ENCODE measurements at regions not wholly inside any gene's neighbourhood (a gene's known extent, or its start where the extent isn't known, plus 50 kb on each side); places are given as distances from the start of the nearest gene placed in this dataset.

DNA sequence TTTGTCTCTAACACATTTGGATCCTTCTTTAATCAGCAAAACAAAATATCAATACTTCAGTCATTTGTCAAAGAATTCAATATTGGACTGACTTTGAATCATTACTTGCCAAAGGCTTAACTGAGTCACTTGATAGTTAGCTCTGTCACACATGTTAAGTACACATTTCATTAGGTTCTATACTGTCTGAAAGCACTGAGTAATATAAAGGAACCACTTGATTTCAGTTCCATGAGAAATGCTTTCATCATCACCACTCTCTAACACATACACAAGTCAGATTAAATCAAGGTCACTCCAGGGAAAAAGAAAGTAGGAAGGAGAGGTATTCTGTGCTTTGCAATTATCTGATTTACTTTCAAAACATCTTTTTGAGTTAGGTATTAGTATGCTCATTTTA is 1233.1 kb downstream of the C4orf33 start (continued):
- TF ChIP-seq ZNF704 (tag by site-specific recombination; IDR thresholded peaks at IDR 0.05) (no peak), ZNF654 (tag by site-specific recombination; IDR thresholded peaks at IDR 0.05; ENCODE audit: low read depth) (no peak)

- Histone ChIP-seq H3K4me3 (ENCODE audit: low read depth, low read length) (no peak overlapping the region), H3K4me1 (ENCODE audit: control insufficient read depth, insufficient read depth, low read length) (no peaks in the 10 kb centered on the region), H3K9me3 (ENCODE audit: control insufficient read depth, insufficient read depth, low read depth, low read length) (no peaks in the 10 kb centered on the region), H3K36me3 (ENCODE audit: control insufficient read depth in 2 of 2, insufficient read depth in 1 of 2, low read length in 2 of 2) (no peaks in the 10 kb centered on the region), H3K27ac (ENCODE audit: extremely low read depth, low read depth, low read length) (no peak overlapping the region)
- TF ChIP-seq ZNF777 (tag by site-specific recombination; IDR thresholded peaks at IDR 0.05; ENCODE audit: borderline replicate concordance) (no peak), ZNF501 (tag by site-specific recombination; IDR thresholded peaks at IDR 0.05) (no peak), MYNN (tag by site-specific recombination; IDR thresholded peaks at IDR 0.05; ENCODE audit: borderline replicate concordance) (no peak), ZNF280C (tag by site-specific recombination; IDR thresholded peaks at IDR 0.05) (no peak), ZNF530 (tag by site-specific recombination; IDR thresholded peaks at IDR 0.05; ENCODE audit: low read depth) (no peak), ZNF433 (tag by site-specific recombination; IDR thresholded peaks at IDR 0.05; ENCODE audit: low read depth) (no peak), ZBTB21 (tag by site-specific recombination; IDR thresholded peaks at IDR 0.05) (no peak), ZNF24 (tag by site-specific recombination; IDR thresholded peaks at IDR 0.05) (no peak), OSR2 (tag by site-specific recombination; IDR thresholded peaks at IDR 0.05) (no peak), ZSCAN4 (tag by site-specific recombination; IDR thresholded peaks at IDR 0.05) (no peak), ZNF561 (tag by site-specific recombination; IDR thresholded peaks at IDR 0.05; ENCODE audit: borderline replicate concordance) (no peak), ZNF621 (tag by site-specific recombination; IDR thresholded peaks at IDR 0.05) (no peak), ZNF785 (tag by site-specific recombination; IDR thresholded peaks at IDR 0.05) (no peak), ZNF19 (tag by site-specific recombination; IDR thresholded peaks at IDR 0.05; ENCODE audit: low read depth) (no peak), ZSCAN16 (tag by site-specific recombination; IDR thresholded peaks at IDR 0.05) (no peak), ZNF16 (tag by site-specific recombination; IDR thresholded peaks at IDR 0.05; ENCODE audit: low read depth) (no peak), ZBTB1 (tag by site-specific recombination; IDR thresholded peaks at IDR 0.05) (no peak), ZNF133 (tag by site-specific recombination; IDR thresholded peaks at IDR 0.05) (no peak)
- TF ChIP-seq, protein P1, sequence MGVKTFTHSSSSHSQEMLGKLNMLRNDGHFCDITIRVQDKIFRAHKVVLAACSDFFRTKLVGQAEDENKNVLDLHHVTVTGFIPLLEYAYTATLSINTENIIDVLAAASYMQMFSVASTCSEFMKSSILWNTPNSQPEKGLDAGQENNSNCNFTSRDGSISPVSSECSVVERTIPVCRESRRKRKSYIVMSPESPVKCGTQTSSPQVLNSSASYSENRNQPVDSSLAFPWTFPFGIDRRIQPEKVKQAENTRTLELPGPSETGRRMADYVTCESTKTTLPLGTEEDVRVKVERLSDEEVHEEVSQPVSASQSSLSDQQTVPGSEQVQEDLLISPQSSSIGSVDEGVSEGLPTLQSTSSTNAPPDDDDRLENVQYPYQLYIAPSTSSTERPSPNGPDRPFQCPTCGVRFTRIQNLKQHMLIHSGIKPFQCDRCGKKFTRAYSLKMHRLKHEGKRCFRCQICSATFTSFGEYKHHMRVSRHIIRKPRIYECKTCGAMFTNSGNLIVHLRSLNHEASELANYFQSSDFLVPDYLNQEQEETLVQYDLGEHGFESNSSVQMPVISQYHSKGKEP (tag by site-specific recombination; IDR thresholded peaks at IDR 0.05), result no peak
- TF ChIP-seq, protein P2, sequence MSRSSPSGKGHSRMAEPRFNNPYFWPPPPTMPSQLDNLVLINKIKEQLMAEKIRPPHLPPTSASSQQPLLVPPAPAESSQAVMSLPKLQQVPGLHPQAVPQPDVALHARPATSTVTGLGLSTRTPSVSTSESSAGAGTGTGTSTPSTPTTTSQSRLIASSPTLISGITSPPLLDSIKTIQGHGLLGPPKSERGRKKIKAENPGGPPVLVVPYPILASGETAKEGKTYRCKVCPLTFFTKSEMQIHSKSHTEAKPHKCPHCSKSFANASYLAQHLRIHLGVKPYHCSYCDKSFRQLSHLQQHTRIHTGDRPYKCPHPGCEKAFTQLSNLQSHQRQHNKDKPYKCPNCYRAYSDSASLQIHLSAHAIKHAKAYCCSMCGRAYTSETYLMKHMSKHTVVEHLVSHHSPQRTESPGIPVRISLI (tag by site-specific recombination; IDR thresholded peaks at IDR 0.05), result no peak
- ChIA-PET CTCF (no interaction called here), POLR2A (no interaction called here)
These were observed 1237.3 kb downstream of the C4orf33 start for GRCh38 chr4:130333241-130333759.

Measured in HEK293 (cell line).